ENCODE measurements at regions not wholly inside any gene's neighbourhood (a gene's known extent, or its start where the extent isn't known, plus 50 kb on each side); places are given as distances from the start of the nearest gene placed in this dataset.

GRCh38 chr5:44665101-44665701 lies 143.5 kb upstream of the MRPS30 start:
- TF ChIP-seq CTCF (IDR thresholded peaks at IDR 0.05; ENCODE audit: low read depth, low read length, missing control alignments), result no peak
- Histone ChIP-seq H3K4me3 (ENCODE audit: low read depth, low read length) (no peak overlapping the region), H3K27ac (no peak overlapping the region), H3K27me3 (replicated peaks) (no peaks in the 10 kb centered on the region), H3K36me3 (replicated peaks) (no peaks in the 10 kb centered on the region)
- no peak for DNase-seq
- in situ Hi-C loops (cut with HindIII; ENCODE audit: low pct_ligation_motif_present, low sequenced_read_pairs), result no loop called here

GRCh38 chr5:44664711-44665100 lies 144.0 kb upstream of the MRPS30 start:
- in situ Hi-C loops (cut with HindIII; ENCODE audit: low pct_ligation_motif_present, low sequenced_read_pairs), result no loop called here
- H3K27ac ChIP-seq, result no peak overlapping the region
- H3K27me3 ChIP-seq (replicated peaks), result no peaks in the 10 kb centered on the region
- no peaks in the 10 kb centered on the region for H3K36me3 ChIP-seq (replicated peaks)
- H3K4me3 ChIP-seq (ENCODE audit: low read depth, low read length), result no peak overlapping the region
- TF ChIP-seq CTCF (IDR thresholded peaks at IDR 0.05; ENCODE audit: low read depth, low read length, missing control alignments), result no peak
- DNase-seq, result no peak

GRCh38 chr5:44663991-44664710 lies 144.6 kb upstream of the MRPS30 start:
- Histone ChIP-seq H3K36me3 (replicated peaks) (no peaks in the 10 kb centered on the region), H3K27ac (no peak overlapping the region)
- in situ Hi-C loops (cut with HindIII; ENCODE audit: low pct_ligation_motif_present, low sequenced_read_pairs), result no loop called here

GRCh38 chr5:44661851-44662250 lies 146.9 kb upstream of the MRPS30 start:
- Histone ChIP-seq H3K36me3 (replicated peaks) (no peaks in the 10 kb centered on the region), H3K27me3 (replicated peaks) (no peaks in the 10 kb centered on the region), H3K4me3 (ENCODE audit: low read depth, low read length) (no peak overlapping the region), H3K27ac (no peak overlapping the region)
- in situ Hi-C loops (cut with HindIII; ENCODE audit: low pct_ligation_motif_present, low sequenced_read_pairs), result no loop called here
- TF ChIP-seq CTCF (IDR thresholded peaks at IDR 0.05; ENCODE audit: low read depth, low read length, missing control alignments), result no peak
- no peak for DNase-seq

More at GRCh38 chr5:44663991-44664710, 144.6 kb upstream of the MRPS30 start:
- Histone ChIP-seq H3K4me3 (ENCODE audit: low read depth, low read length) (no peak overlapping the region), H3K27me3 (replicated peaks) (no peaks in the 10 kb centered on the region)
- TF ChIP-seq CTCF (IDR thresholded peaks at IDR 0.05; ENCODE audit: low read depth, low read length, missing control alignments), result no peak
- no peak for DNase-seq

GRCh38 chr5:44660251-44660650 lies 148.5 kb upstream of the MRPS30 start:
- Histone ChIP-seq H3K27me3 (replicated peaks) (no peaks in the 10 kb centered on the region), H3K4me3 (ENCODE audit: low read depth, low read length) (no peak overlapping the region), H3K36me3 (replicated peaks) (no peaks in the 10 kb centered on the region), H3K27ac (no peak overlapping the region)
- in situ Hi-C loops (cut with HindIII; ENCODE audit: low pct_ligation_motif_present, low sequenced_read_pairs), result no loop called here
- no peak for TF ChIP-seq CTCF (IDR thresholded peaks at IDR 0.05; ENCODE audit: low read depth, low read length, missing control alignments)
- no peak for DNase-seq

All from brain microvascular endothelial cell (primary cell).